ENCODE measurements at regions not wholly inside any gene's neighbourhood (a gene's known extent, or its start where the extent isn't known, plus 50 kb on each side); places are given as distances from the start of the nearest gene placed in this dataset.

DNA sequence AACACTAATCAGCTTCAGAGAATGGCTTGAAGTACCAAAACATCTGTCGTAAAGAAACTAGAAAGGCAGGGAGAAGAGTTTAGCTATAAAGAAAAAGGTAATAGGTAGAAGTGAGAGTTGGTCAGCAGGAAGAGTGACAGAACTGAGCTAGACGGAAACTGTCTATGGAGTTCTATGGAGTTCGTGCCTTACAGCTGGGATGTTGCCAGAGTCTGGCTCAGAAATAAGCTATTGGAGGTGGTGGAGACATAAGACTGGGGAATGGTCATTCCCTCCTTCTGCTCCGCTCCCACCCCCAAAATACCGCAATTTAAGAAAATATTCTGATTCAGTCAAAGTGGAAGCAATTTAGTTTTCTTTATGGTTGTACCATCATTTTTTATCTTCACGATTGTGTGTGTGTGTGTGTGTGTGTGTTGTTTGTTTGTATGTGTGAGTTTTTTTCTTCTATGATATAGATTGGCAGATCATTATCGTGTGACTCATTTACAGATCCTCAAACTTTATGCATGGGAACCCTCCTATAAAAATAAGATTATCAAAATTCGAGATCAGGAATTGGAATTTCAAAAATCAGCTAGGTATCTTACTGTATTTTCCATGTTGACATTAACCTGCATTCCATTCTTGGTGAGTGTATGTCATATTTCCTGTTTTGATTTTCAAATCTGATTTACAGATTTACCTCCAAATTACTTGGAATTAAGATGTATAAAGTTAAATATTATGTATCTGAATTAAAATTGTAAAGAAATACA, 79.0 kb downstream of the HSPA13 start:
- TF ChIP-seq, protein P1, sequence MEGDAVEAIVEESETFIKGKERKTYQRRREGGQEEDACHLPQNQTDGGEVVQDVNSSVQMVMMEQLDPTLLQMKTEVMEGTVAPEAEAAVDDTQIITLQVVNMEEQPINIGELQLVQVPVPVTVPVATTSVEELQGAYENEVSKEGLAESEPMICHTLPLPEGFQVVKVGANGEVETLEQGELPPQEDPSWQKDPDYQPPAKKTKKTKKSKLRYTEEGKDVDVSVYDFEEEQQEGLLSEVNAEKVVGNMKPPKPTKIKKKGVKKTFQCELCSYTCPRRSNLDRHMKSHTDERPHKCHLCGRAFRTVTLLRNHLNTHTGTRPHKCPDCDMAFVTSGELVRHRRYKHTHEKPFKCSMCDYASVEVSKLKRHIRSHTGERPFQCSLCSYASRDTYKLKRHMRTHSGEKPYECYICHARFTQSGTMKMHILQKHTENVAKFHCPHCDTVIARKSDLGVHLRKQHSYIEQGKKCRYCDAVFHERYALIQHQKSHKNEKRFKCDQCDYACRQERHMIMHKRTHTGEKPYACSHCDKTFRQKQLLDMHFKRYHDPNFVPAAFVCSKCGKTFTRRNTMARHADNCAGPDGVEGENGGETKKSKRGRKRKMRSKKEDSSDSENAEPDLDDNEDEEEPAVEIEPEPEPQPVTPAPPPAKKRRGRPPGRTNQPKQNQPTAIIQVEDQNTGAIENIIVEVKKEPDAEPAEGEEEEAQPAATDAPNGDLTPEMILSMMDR (IDR thresholded peaks at IDR 0.05; ENCODE audit: low read length), result no peak
- TF ChIP-seq EZH2phosphoT487 (IDR thresholded peaks at IDR 0.05; ENCODE audit: low read length), result no peak
